HG02973 (cell line): ENCODE measurements at regions not wholly inside any gene's neighbourhood (a gene's known extent, or its start where the extent isn't known, plus 50 kb on each side); places are given as distances from the start of the nearest gene placed in this dataset.

ENCODE experiments used
- ATAC-seq: cut with Tn5 transposase; IDR thresholded peaks from one replicate; pipeline ENCODE4 v1.9.1; 2021; ENCODE audit warnings: moderate library complexity; ENCODE audit not compliant: unreplicated experiment

DNA sequence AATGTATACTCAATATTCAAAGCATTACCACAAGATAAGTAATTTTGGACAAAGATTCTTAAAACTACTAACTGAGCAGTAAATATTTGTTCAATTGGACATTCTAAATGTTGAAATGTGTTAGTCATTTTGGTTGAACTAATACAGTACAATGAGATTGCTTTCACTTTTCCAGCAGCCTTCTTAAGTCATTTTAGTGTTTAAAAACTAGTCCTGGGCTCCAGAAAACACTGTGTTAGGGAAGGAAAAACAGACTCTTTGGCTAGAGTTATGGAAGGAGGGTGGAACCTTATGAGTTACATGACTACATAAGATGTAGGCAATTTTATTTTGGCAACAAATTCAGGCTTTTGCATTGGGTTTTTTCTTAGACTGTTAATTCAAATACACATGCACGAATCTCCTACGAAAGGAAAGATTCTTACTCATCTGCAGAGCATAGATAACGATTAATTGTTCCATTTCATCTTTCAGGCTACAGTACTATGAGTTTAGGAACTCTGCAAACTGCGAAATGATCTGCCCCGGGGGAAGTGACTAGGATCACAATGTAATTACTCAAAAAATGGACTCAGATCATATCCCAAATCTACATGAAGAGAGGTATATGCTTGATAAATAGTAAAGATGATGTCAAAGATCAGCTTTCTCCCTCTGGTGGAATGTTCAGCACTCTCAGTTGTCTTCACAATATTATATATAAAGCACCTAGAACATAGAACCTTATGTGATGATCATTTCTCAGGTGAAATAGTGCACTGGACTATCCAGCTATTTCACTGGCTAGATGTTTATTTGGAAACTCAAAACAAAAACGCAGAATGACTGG lies 492.8 kb upstream of the MDFIC2 start:
- no peak for ATAC-seq

DNA sequence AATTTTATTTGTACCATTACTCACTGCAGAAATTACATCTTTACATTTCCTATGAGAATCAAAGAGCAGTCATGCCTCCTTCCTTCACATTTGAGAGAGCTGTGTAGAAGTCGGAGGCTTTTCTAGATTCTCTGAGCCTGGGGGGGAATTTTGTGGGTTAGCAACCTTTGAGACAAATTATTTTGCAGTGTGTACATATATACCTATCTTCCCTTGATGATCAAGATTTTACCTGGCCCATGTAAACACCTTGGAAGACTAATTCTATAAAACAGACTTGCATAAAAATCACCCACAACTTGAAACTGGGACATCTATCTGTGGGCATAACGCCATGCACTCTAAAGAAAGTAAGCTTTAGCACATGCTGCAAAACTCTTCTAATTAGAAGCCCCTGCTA lies 491.5 kb upstream of the MDFIC2 start:
- ATAC-seq = no peak

GRCh38 chr3:70803319-70803718 lies 490.9 kb upstream of the MDFIC2 start:
- no peak for ATAC-seq

GRCh38 chr3:70800951-70801350 lies 488.5 kb upstream of the MDFIC2 start:
- no peak for ATAC-seq

DNA sequence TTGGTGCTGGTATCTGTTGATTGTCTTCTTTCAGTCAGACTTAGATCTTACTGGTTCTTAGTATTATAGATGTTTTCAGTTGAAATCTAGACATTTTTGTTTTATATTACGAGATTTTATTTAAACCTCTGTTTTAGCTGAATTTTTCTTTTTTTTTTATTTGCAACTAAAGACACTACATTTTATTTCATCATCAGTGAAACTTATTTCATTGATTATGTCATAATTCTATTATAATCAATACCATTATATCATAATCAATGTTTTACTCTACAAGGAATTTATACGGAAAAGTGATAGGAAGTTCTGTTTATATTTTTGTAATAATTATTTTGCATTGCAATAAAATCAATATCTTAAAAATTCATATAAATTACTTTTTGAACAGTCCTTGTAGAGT lies 477.4 kb upstream of the MDFIC2 start:
- ATAC-seq = no peak

DNA sequence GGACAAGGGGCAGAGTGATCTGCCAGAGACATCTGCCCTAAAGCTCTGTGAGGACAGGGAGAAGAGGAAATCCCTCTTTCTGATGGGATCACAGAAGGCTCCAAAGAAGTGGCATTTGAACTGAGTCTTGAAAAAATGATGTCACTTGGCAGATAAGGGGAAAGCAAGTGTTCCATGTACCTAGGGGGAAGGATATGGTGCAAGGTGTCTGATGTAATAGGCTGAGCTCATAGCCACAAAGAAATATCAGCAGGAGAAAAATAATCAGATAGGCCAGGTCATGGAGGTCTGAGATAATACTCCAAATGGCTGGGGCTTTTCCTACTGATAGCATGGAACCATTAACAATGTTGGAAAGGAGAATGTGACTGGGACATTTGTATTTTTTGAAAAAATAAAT lies 468.4 kb upstream of the MDFIC2 start:
- no peak for ATAC-seq

GRCh38 chr3:70779296-70779695 lies 466.9 kb upstream of the MDFIC2 start:
- no peak for ATAC-seq

- ATAC-seq = no peak
Measured at GRCh38 chr3:70776081-70776480, 463.6 kb upstream of the MDFIC2 start.

- no peak for ATAC-seq
Measured at GRCh38 chr3:70775257-70775656, 462.8 kb upstream of the MDFIC2 start.

DNA sequence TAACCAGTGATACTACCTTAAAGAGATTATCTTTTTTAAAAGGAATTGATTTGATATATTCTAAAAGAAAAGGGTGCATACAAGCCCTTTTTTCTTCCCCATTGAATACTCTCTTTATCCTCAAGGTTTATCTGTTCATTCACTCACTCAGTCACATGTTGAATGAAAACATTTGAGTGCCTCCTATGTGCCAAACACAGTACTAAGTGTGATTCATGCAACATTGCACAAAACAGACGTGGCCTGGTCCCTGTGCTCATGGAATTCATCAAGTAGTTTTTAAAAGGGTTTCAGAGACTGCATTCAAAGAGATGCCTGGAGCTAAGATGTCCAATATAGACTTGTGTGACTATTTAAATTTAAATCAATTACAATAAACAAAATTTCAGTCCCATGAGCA lies 462.2 kb upstream of the MDFIC2 start:
- ATAC-seq = no peak

GRCh38 chr3:70771426-70772147 lies 459.1 kb upstream of the MDFIC2 start:
- no peak for ATAC-seq

GRCh38 chr3:70770650-70771049 lies 458.2 kb upstream of the MDFIC2 start:
- no peak for ATAC-seq

DNA sequence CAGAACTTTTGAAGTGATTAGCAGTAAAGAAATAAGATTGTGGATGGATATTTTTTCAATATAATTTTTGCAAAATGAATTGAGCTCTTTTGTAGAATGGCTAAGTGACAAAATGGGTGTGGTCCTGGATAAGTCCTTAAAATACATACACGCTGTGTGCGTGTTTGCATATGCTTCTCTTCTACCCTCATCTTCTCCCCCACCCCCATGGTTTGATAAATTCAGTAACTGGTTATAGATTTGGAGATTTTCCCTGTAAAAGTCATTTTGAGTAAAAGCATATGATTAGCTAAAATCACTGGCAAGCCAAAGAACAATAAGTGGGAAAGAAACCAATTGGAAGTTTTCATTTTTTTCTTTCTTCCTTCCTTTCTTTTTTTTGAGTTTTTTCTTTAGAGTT lies 453.9 kb upstream of the MDFIC2 start:
- no peak for ATAC-seq

DNA sequence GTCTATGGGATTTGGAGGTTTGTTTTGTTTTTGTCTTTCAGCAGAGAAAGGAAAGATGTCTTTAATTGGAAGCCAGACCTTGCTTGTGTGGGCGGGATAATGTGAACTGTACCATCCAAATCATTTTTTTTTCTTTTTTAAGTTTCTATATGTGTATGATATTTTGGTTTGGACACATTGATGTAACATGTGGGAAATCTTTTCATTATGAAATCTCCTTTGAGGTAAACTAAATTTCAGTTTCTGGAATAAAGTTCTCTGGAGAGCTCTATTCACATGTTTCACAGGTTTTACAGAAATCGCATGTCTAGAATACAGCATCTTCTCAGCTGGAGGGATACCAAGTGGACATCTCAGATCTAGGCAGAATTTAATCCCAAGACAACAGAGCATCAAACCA lies 451.5 kb upstream of the MDFIC2 start:
- no peak for ATAC-seq

GRCh38 chr3:70757658-70758057 lies 445.2 kb upstream of the MDFIC2 start:
- ATAC-seq = no peak

DNA sequence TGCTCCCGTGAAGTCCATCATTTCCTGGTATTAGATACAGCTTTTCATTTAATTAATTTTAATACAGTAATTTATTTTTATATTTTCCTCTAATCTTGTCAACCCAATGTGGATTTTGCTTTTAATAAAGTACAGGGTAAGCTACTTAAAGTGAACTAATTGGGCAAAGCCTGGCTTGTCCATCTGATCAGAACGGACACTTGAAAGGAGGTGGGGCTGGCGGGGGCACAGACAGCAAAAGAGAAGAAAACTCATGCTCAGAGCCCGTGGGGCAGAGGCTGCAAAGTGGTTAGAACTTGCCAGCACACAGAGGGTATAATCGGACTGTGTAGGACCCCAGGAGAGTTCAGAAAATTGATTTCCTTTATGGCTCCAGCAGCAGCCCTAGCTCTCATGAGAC lies 443.1 kb upstream of the MDFIC2 start:
- ATAC-seq = no peak

DNA sequence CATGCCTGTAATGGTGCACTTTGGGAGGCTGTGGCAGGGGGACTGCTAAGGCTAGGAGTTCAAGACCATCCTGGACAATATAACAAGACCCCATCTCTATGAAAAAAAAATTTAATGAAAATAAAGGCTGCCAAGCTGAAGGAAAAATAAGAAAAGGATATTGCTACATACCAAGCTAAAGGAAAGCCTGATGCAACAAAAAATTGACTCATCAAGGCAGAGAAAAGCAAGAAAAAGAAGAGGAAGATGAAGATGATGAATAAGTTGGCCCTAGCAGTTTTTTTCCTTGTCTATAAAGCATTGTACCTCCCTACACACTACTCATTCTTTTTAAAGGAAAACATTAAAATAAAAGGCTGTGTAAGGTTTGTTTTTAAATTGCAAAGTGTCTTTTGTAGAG lies 441.9 kb upstream of the MDFIC2 start:
- ATAC-seq = no peak

- no peak for ATAC-seq
Measured at GRCh38 chr3:70753572-70753971, 441.1 kb upstream of the MDFIC2 start.

- ATAC-seq = no peak
Measured at GRCh38 chr3:70752051-70752450, 439.6 kb upstream of the MDFIC2 start.

- no peak for ATAC-seq
Measured at GRCh38 chr3:70749122-70749521, 436.7 kb upstream of the MDFIC2 start.

DNA sequence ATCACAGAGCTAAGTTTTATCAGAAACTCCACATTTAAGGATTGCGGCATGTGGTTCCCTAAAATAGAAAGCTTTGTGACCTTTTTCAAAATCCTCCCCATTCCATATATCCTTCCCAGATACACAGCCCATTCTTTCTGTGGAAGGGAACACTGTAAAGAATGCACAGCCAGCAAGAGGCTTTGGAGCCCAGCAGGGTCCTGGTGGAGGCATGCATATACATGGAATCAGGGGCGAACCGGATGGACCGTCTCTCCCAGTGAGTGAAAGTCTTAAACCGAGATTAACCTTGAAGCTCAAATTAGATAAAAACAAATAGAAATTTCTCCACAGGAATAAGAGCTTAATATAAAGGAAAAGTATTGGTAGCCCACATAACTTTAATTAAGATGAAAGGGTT lies 436.2 kb upstream of the MDFIC2 start:
- no peak for ATAC-seq

- ATAC-seq = no peak
Measured at GRCh38 chr3:70747847-70748246, 435.4 kb upstream of the MDFIC2 start.

GRCh38 chr3:70744536-70744935 lies 432.1 kb upstream of the MDFIC2 start:
- ATAC-seq = no peak
